H54 (cell line): ENCODE measurements at regions not wholly inside any gene's neighbourhood (a gene's known extent, or its start where the extent isn't known, plus 50 kb on each side); places are given as distances from the start of the nearest gene placed in this dataset.

ENCODE experiments used
- DNase-seq: peaks from one replicate; pipeline ENCODE4 v3.0.0; 2011; ENCODE audit warnings: low spot score, mixed read lengths; ENCODE audit not compliant: insufficient read length
- FAIRE-seq: peaks from 3 replicates; lab custom pipeline; 2011; peaks lifted over from hg19 to GRCh38; lab: Jason Lieb, UNC
- POLR2A ChIP-seq: IDR thresholded peaks from 2 replicates; pipeline ENCODE4 v1.6.1; 2011; ENCODE audit warnings: low read depth, mild to moderate bottlenecking, low read length

DNA sequence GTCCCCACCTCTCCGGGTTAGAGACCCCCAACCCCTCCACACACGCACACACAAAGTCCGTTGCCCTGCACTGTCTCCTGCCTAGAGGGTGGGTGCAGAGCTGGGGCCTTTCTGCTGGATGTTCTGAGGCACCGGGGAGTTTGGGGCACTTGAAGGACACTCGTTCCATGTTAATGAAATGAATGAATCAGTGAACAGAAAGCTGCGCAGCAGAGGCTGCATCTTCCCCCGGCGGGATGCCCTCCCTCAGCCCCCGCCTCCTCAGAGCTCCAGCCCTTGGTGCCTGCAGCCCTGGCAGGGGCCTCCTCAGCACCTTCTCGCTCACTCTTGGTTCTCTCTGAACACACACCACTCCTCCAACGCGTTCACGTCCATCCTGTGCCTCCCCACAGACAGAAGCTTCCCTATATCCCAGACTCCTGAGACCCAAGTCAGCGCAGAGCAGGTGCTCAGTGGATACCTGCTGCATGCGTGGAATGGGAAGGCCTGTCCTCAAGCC, 611.9 kb downstream of the TBC1D22A start:
- FAIRE-seq (no peak), DNase-seq (no peak)
- no peak for TF ChIP-seq POLR2A

DNA sequence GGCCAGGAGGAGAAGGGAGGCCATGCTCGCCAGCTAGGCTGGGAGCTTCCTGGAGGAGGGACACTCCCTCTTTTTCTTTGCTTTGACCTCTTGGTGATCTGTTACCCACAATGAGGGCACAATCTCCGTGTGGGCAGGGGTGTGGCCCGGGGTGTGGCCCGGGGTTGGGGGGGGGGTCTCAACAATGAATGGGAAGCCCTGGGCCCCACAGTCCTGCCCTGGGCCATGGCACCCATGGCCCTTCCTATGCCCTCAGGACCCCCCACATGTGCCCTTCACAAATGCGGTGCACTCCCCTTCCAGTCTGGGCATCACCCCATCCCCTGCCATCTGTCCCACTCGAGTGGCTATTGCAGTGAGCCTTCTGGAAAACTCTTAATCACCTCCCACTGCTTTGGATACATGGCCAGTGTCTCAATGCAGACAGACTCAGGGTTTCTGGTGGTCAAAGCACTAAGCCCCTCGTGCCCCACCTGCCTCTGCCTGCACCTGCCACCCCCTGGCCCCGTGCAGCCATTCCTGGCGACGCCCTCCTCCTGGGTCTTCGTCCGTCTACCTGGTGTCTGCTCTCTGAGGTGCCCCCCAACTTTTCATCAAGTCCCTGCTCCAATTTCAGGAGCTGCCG, 611.3 kb downstream of the TBC1D22A start:
- DNase-seq (no peak), FAIRE-seq (no peak)
- no peak for TF ChIP-seq POLR2A

DNA sequence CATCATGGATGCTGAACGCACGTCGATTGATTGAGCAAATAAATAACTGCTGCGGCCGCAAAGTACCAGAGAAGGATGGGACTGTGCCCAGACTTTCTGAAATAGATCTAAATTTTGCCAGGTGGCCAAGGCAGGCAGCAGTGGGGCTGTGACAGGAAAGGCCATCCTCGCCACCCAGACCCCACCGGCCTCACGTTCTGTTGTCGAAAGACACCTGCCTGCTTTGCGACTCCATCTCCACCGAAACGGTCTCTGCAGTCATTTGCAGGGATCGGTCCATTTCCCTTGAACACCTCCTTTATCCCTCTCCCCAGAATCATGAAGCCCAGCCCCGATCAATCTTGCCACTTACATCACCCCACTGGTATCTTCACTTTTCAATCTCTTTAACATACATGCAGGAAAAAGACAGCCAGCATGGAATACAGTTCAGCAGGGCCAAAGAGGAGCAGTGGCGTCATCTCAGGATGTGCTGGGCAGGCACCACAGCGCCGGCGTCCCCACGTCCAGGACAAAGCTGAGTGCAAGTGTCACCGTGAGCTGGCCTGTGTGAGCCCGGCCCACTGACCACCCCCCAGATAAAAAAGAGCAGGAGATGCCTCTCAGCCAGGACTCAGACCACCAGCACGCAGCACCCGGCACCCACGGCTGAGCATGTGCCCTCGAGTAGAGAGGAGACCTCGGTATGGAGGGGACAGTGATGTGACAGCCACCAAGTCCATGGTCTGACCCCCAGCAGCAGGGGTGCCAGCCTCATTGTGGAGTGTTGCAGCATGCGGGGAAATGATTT, 610.3 kb downstream of the TBC1D22A start:
- DNase-seq (no peak), FAIRE-seq (no peak)
- TF ChIP-seq POLR2A = no peak

DNA sequence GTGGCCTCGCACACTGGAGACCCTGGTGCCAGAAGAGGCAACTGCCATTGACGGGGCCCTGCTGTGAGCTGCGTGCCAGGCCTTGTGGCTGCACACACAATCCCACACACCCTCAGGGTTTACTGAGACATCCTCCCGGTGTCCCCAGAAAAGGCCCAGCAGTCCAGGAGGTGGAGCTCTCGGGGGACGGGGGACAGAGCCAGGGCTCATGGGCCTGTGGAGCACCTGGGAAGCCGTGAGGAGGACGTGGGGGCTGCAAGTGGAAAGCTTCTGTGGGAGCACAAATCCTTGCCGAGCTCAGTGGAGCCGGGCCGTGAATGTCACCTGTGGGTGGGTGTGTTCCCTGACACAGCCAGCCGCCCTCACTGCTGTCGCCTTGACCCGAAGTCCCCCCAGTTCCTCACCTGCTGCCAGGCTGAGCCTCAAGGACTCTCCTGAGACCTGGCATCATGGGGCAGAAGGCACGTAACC, 609.7 kb downstream of the TBC1D22A start:
- FAIRE-seq = no peak
- DNase-seq = no peak
- no peak for TF ChIP-seq POLR2A

DNA sequence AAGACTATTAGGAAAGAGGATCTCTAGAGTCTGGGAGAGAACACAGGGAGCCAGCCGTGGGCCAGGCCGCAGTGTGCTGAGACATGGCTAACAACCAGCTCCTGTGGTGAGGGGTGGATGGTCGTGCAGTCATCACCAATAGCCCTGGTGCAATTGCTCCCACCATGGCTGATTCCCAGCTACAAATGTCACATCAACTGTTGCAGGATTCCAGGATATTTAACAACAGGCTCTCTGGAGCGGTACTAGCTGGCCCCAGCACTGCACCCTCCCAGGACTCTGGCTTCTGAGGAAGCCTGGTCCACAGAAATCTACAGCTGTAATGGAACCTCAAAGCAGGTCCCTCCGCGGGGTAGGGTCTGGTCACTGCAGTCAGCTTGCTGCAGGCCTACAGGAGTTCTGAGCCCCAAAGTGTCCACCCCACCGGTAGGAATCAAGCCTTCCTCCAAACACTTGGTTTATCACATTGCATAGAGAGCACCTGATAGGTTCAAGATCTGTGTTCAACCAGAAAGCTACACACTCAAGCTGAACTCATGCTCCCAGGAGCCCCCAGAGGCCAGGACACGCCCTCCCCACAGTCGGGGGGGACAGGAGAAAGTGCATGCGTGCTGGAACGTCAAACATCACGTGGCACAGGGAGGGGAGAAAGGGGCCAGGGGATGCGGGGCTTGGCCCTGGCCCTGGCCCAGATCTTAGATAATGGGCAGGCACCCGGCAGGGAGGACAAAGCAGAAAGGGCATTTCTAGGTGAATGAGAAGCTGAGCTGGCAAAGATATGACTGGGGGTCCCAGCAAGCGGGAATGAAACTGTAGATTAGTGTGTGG, 609.0 kb downstream of the TBC1D22A start:
- FAIRE-seq = no peak
- no peak for DNase-seq
- TF ChIP-seq POLR2A = no peak

DNA sequence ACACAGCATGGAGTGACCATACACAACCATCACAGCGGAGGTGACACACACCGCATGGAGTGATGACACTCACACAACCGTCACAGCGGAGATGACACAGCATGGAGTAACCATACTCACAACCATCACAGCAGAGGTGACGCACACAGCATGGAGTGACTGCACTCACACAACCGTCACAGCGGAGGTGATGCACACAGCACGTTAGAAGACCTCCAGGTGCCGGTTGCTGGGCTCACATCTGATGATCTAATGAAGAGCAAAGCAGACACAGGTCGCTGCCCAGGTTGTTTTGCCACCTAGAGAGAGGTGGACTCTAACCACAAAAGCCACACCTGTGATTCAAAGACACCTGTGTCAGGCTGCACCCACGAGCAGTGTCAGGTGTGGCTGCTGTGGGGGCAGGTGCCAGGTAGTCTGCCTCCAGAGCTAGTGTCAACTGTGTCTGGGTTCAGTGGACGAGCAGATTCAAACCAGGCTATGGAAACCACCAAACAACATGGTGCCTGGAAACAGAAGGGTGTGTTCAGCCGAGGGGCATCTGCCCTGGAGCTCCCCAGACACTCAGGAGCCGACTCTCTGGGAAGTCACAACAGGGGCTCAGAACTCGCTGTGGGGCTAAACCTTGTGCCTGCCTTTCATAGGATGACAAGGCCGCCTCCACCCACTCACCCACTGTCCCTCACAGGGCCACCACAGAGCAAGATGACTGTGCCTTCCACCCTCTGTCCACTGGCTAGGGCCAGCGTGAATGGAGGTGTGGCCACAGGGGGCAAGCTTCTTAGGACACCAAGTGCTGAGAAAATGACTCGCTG, 608.2 kb downstream of the TBC1D22A start:
- no peak for FAIRE-seq
- no peak for TF ChIP-seq POLR2A
- no peak for DNase-seq

DNA sequence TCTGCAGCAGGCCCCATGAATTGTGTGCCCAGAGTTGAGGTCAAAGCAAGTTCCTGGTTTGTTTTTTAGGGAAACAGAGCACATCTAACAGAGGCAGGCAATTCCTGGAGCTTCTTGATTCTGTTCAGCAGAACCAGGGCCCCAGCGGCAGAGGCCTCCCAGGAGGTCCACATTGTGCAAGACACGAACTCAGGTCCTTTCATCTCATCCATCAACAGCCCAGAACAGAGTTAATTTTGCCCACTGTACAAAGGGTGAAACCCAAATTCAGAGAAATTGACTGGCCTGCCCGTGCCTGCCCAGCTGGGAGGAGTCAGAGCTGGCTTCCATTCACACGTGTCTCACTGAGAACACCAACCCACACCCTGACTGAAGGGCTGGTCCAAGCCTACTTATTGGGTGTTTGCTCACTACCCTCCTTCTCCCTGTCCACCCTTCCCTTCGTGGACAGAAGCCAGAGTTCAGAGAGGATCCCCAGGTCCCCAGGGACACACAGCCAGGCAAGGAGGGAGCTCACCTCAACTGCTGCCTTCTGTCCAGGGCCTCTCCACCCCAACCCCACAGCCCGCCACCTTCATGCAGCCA, 607.1 kb downstream of the TBC1D22A start:
- DNase-seq = no peak
- FAIRE-seq = no peak
- no peak for TF ChIP-seq POLR2A

DNA sequence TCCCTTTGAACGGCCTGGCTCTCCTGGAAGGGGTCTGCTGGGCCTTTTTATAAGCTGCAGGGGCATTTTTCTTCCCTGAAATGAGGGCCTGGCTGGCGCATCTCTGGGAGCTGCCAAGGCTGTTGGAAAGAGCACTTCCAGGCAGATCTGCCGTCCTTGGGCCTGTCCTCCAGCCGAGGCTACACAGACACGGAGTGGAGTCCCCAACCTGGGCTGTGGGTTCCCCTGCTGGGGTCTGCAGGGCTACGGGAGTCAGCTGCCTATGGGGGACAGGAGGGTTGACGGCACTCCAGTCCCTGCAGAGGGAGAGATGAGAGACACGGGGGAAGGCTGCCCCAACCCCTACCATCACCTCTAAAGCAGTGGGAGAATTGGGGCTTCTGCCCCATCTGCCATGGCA, 606.6 kb downstream of the TBC1D22A start:
- DNase-seq = no peak
- no peak for FAIRE-seq
- TF ChIP-seq POLR2A = no peak

DNA sequence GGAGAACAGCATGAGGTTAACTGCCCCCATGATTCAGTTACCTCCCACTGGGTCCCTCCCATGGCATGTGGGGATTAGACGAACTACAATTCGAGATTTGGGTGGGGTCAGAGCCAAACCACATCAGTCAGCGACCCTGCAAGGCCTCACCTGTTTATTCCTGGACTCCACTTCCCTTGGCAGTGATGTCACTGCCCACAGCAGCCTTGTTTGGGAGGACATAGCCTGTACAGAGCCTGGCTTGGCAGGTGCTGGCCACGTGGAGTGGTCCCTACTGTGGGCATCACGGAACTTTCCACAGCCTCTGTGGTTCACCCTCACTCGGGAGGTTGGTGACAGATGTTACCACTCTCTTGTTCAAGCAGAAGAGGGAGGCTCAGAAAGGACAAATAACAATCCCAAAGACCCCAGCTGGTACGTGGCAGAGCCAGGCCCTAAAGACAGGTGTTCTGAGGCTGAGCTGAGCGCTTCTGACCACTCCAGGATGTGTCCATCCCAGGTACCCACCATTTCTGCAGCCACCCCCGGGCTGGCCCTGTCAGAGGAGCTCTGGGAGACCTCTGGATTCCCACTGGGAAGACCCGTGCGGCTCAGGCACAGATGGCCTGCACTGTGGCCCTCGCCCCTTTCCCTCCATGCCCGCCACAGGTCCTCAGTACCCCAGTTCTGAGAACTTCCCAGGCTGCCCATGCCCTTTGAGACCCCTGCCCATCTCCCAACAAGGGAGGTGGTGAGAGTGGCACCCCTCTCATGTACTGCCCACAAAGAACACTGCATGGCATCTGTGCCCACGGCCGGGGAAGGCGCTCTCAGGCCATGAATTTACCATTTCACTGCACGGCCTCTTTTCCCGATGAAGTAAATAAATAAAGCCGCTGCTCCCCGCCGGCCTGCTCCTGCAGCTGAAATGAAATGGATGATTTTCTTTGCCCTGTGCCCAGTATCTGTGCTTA, 605.8 kb downstream of the TBC1D22A start:
- no peak for DNase-seq
- no peak for TF ChIP-seq POLR2A
- no peak for FAIRE-seq

DNA sequence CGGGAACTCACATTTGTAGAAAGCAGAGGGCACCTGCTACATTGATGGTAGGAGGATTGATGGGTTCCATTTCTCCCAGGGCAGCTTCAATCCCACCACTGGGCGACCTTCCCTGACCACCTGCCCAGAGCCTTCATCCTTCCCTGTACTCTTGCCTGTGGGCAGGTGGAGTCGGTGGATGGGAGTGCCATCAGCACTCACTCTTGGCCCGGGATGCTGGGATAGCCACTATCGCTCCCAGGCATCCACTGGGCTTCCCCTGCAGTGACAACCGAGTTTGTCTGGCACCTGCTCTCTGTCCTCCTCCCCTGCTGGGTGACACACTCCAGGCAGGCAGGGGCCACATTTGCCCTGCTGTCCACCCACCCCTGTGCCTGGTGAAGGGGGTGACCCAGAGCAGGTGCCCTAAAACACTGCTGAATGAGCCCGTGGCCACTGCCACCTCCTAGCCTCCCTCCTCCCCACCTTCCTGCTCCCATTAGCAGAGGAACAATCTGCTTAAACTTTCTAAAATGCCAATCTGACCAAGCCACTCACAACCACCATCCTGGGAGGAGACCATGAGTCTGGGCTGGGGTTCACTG, 604.7 kb downstream of the TBC1D22A start:
- DNase-seq (no peak), FAIRE-seq (no peak)
- no peak for TF ChIP-seq POLR2A

DNA sequence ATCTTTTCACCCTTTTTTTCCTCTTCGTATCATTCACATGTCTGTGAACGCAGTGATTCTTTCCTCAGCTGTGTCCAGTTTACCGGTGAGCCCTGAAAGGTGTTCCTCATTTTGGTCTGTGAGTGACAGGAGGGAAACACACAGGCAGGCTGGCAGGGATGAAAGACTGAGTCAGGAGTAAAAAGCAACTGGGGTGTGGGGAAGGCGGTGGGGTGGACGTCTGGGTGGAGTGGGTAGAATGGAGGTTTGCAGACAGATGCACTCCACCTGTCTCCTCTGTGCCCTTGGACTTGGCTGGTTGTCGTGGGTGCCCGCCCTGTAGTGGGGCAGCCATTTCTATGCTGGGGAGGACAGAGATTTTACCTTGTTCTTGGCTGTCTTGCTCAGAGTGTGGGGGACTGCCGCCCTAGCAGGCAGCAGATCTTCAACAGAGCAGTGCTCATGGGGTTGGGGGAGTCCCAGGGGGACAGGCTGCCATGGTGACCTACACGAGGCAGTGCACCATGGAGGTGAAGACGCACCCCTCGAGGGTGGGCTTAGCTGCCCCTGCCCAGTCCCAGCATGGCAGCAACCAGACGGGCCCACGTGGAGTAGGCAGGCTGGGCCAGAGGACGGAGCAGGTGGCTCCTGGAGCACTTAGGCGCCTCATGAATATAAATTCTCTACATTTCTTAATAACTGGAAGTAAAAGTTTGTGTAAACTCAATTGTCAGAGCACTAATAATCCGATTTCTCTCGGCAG, 603.7 kb downstream of the TBC1D22A start:
- DNase-seq (no peak), FAIRE-seq (no peak)
- no peak for TF ChIP-seq POLR2A
